Trophoblast cell (in vitro differentiated cells and primary cell): ENCODE measurements at regions not wholly inside any gene's neighbourhood (a gene's known extent, or its start where the extent isn't known, plus 50 kb on each side); places are given as distances from the start of the nearest gene placed in this dataset.

ENCODE experiments used
- DNase-seq, 2 donors: peaks; one replicate each; pipeline ENCODE4 v3.0.0-alpha.2; 2016
- H2AFZ ChIP-seq: 2 replicates; pipeline ENCODE4 v1.6.1; 2013; ENCODE audit warnings: low read length, moderate library complexity, mild to moderate bottlenecking; ENCODE audit not compliant: insufficient read depth, poor library complexity
- H2AK5ac ChIP-seq: 2 replicates; pipeline ENCODE4 v1.6.1; 2013; ENCODE audit warnings: mild to moderate bottlenecking, low read length
- H2BK120ac ChIP-seq: 2 replicates; pipeline ENCODE4 v1.6.1; 2013; ENCODE audit warnings: low read length, mild to moderate bottlenecking, moderate library complexity; ENCODE audit not compliant: insufficient read depth, poor library complexity
- H2BK12ac ChIP-seq: 2 replicates; pipeline ENCODE4 v1.6.1; 2013; ENCODE audit warnings: mild to moderate bottlenecking, low read length, moderate library complexity
- H2BK5ac ChIP-seq: 2 replicates; pipeline ENCODE4 v1.6.1; 2013; ENCODE audit warnings: low read length, low read depth, moderate library complexity, mild to moderate bottlenecking; ENCODE audit not compliant: poor library complexity
- H3K14ac ChIP-seq: 2 replicates; pipeline ENCODE4 v1.6.1; 2013; ENCODE audit warnings: mild to moderate bottlenecking, low read length
- H3K18ac ChIP-seq: 2 replicates; pipeline ENCODE4 v1.6.1; 2013; ENCODE audit warnings: mild to moderate bottlenecking, low read length
- H3K23ac ChIP-seq: 2 replicates; pipeline ENCODE4 v1.6.1; 2013; ENCODE audit warnings: low read length
- H3K27ac ChIP-seq: 2 replicates; pipeline ENCODE4 v1.5.1; 2013; ENCODE audit warnings: low read depth, mild to moderate bottlenecking, inconsistent platforms, low read length, moderate library complexity
- H3K27me3 ChIP-seq: 2 replicates; pipeline ENCODE4 v1.6.1; 2013; ENCODE audit warnings: inconsistent platforms, mild to moderate bottlenecking, low read length, moderate library complexity; ENCODE audit not compliant: insufficient read depth
- H3K36me3 ChIP-seq, 2 experiments: 1 replicate in 1 of 2; 2 replicates in 1 of 2; pipeline ENCODE4 v1.6.1; 2013; ENCODE audit warnings: low read length in 2 of 2, mild to moderate bottlenecking in 2 of 2, moderate library complexity in 1 of 2; ENCODE audit not compliant: insufficient read depth in 2 of 2, control insufficient read depth in 1 of 2
- H3K4ac ChIP-seq: 2 replicates; pipeline ENCODE4 v1.6.1; 2013; ENCODE audit warnings: low read depth, mild to moderate bottlenecking, low read length, moderate library complexity
- H3K4me1 ChIP-seq, 2 experiments: 1 replicate in 1 of 2; 2 replicates in 1 of 2; pipeline ENCODE4 v1.6.1; 2013; ENCODE audit warnings: low read length in 2 of 2, mild to moderate bottlenecking in 2 of 2, moderate library complexity in 1 of 2; ENCODE audit not compliant: insufficient read depth in 2 of 2, control insufficient read depth in 1 of 2
- H3K4me2 ChIP-seq: 2 replicates; pipeline ENCODE4 v1.6.1; 2013; ENCODE audit warnings: inconsistent platforms, mild to moderate bottlenecking, low read length, moderate library complexity
- H3K4me3 ChIP-seq: 2 replicates; pipeline ENCODE4 v1.5.1; 2013; ENCODE audit warnings: mild to moderate bottlenecking, low read depth, low read length, inconsistent platforms
- H3K79me1 ChIP-seq: one replicate; pipeline ENCODE4 v1.6.1; 2013; ENCODE audit warnings: low read length
- H3K79me2 ChIP-seq: 2 replicates; pipeline ENCODE4 v1.6.1; 2013; ENCODE audit warnings: low read length, mild to moderate bottlenecking; ENCODE audit not compliant: control insufficient read depth, insufficient read depth, poor library complexity
- H3K9ac ChIP-seq: 2 replicates; pipeline ENCODE4 v1.6.1; 2013; ENCODE audit warnings: mild to moderate bottlenecking, low read length
- H3K9me3 ChIP-seq: 2 replicates; pipeline ENCODE4 v1.6.1; 2013; ENCODE audit warnings: low read depth, mild to moderate bottlenecking, control low read depth, inconsistent platforms, low read length; ENCODE audit not compliant: insufficient read depth
- H4K12ac ChIP-seq: 2 replicates; pipeline ENCODE4 v1.6.1; 2013; ENCODE audit warnings: low read depth, mild to moderate bottlenecking, low read length, moderate library complexity
- H4K8ac ChIP-seq: 2 replicates; pipeline ENCODE4 v1.6.1; 2013; ENCODE audit warnings: low read depth, mild to moderate bottlenecking, low read length, moderate library complexity
- H4K91ac ChIP-seq: one replicate; pipeline ENCODE4 v1.6.1; 2013; ENCODE audit warnings: low read depth, mild to moderate bottlenecking, low read length, moderate library complexity
- WGBS: extraction: QIAGEN DNeasy Blood & Tissue Kit; methylation state at CpG from one replicate; pipeline ENCODE4 v1.1.7; 2013; ENCODE audit warnings: missing lambda C conversion rate; ENCODE audit not compliant: insufficient read length, insufficient coverage; ENCODE audit errors: extremely low coverage; 5-methylcytosine and 5-hydroxymethylcytosine counted together

DNA sequence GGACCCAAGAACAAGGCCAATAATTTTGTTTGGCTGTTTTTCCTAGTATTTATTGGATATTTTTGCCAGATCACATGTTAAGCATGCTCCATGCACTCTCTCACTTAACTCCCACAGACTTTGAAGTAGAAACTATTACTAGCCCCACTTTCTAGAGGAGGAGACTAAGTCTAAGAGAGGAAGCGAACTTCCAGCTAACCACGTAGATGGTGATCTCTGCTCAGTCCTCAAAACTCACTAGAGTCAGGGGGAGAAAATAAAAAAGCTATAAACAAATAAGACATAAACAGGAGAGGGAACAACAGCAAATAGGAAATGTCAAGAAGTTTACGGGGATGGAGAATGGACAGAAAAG is 481.0 kb upstream of the PROK2 start:
- Histone ChIP-seq H3K9me3 (no peaks in the 10 kb centered on the region), H4K8ac (no peak overlapping the region), H2AFZ (no peak overlapping the region), H3K18ac (no peak overlapping the region), H2AK5ac (no peak overlapping the region), H3K9ac (no peak overlapping the region), H3K79me2 (no peaks in the 10 kb centered on the region), H3K27ac (no peak overlapping the region), H3K23ac (no peak overlapping the region), H3K4ac (no peak overlapping the region), H3K27me3 (no peaks in the 10 kb centered on the region), H3K4me2 (no peak overlapping the region), H2BK12ac (no peak overlapping the region), H3K4me1 (peaks cover 8 to 13% of the 10 kb centered on the region in 2 experiments), H3K14ac (no peak overlapping the region), H4K12ac (no peak overlapping the region), H2BK120ac (no peak overlapping the region), H3K79me1 (peaks cover 3% of the 10 kb centered on the region), H4K91ac (no peak overlapping the region), H2BK5ac (no peak overlapping the region), H3K4me3 (no peak overlapping the region), H3K36me3 (no peaks in the 10 kb centered on the region)
- no peak for DNase-seq
- no CpG with 5 or more reads among the region's 3 CpGs for WGBS

DNA sequence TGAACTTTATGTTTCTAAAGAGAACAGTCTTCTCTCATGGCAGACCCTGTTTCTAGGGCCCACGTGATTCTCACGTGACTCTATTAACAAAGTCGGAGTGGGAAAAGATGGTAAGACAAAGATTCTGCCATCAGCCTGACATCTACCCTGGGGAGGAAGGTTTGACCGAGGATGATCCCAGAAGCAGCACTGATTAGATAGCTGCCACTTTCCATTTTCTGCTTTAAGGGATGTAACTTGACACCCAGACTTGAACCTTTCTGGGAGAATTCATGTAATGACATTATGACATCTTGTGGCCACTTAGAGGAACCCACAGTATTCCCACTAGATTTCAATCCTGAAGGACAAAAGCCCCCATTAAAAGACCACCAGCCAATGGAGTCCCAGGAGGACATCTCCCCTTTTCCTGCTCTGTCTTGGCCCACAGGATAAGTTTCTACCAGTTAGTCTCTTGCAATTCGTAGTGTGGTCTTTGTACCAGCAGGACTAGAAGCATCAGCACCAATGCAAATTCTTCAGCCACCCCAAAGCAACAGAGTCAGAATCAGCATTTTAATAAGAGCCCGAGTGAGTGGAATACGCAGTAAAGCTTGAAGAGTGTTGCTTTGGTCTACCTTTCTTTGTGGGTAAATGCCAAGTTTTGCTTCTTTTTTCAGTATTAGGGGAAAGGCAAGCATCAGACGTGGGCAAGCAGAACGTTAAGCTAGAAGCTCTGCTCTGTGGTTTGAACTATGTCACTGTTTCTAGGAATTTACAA is 480.5 kb upstream of the PROK2 start:
- H3K79me1 ChIP-seq = peaks cover 1% of the 10 kb centered on the region
- no peak overlapping the region for H2AK5ac ChIP-seq
- DNase-seq = no peak
- no peak overlapping the region for H2BK120ac ChIP-seq
- peaks cover 5 to 10% of the 10 kb centered on the region in 2 experiments for H3K4me1 ChIP-seq
- H3K79me2 ChIP-seq = no peaks in the 10 kb centered on the region
- no peak overlapping the region for H3K4me3 ChIP-seq
- H4K12ac ChIP-seq = no peak overlapping the region
- no peaks in the 10 kb centered on the region for H3K9me3 ChIP-seq
- no peak overlapping the region for H4K91ac ChIP-seq
- no peak overlapping the region for H3K27ac ChIP-seq
- H3K14ac ChIP-seq = no peak overlapping the region
- no peak overlapping the region for H3K18ac ChIP-seq
- H3K4me2 ChIP-seq = no peak overlapping the region
- H2BK5ac ChIP-seq = no peak overlapping the region
- H4K8ac ChIP-seq = no peak overlapping the region
- WGBS = no CpG with 5 or more reads among the region's 9 CpGs
- H2BK12ac ChIP-seq = no peak overlapping the region
- H2AFZ ChIP-seq = no peak overlapping the region
- no peak overlapping the region for H3K23ac ChIP-seq
- no peak overlapping the region for H3K4ac ChIP-seq
- no peaks in the 10 kb centered on the region for H3K36me3 ChIP-seq
- H3K9ac ChIP-seq = no peak overlapping the region
- H3K27me3 ChIP-seq = no peaks in the 10 kb centered on the region

- Histone ChIP-seq H3K27ac (no peak overlapping the region), H4K12ac (no peak overlapping the region), H2AFZ (no peak overlapping the region), H3K79me2 (no peaks in the 10 kb centered on the region), H3K27me3 (no peaks in the 10 kb centered on the region), H3K14ac (no peak overlapping the region), H3K18ac (no peak overlapping the region), H3K9ac (no peak overlapping the region), H2BK12ac (no peak overlapping the region), H2AK5ac (no peak overlapping the region), H3K4me3 (no peak overlapping the region), H2BK5ac (no peak overlapping the region), H4K91ac (no peak overlapping the region), H3K79me1 (no peaks in the 10 kb centered on the region), H3K9me3 (no peaks in the 10 kb centered on the region), H2BK120ac (no peak overlapping the region), H3K23ac (no peak overlapping the region), H3K4me2 (no peak overlapping the region), H3K36me3 (no peaks in the 10 kb centered on the region), H4K8ac (no peak overlapping the region), H3K4me1 (no peaks in the 10 kb centered on the region), H3K4ac (no peak overlapping the region)
- DNase-seq = no peak
- no CpG with 5 or more reads among the region's 4 CpGs for WGBS
Observed at GRCh38 chr3:72263223-72263990, 478.5 kb upstream of the PROK2 start.

- Histone ChIP-seq H3K9me3 (no peaks in the 10 kb centered on the region), H3K23ac (no peak overlapping the region), H3K4ac (no peak overlapping the region), H3K27me3 (no peaks in the 10 kb centered on the region), H4K8ac (no peak overlapping the region), H3K79me1 (no peaks in the 10 kb centered on the region), H3K27ac (no peak overlapping the region), H3K4me2 (no peak overlapping the region), H3K4me3 (no peak overlapping the region), H2AFZ (no peak overlapping the region), H3K79me2 (no peaks in the 10 kb centered on the region), H3K9ac (no peak overlapping the region), H4K91ac (no peak overlapping the region), H4K12ac (no peak overlapping the region), H2BK5ac (no peak overlapping the region), H2AK5ac (no peak overlapping the region), H3K18ac (no peak overlapping the region), H2BK120ac (no peak overlapping the region), H3K36me3 (no peaks in the 10 kb centered on the region), H2BK12ac (no peak overlapping the region), H3K14ac (no peak overlapping the region), H3K4me1 (no peaks in the 10 kb centered on the region)
- no CpG with 5 or more reads among the region's 3 CpGs for WGBS
- no peak for DNase-seq
Observed at GRCh38 chr3:72262736-72263135, 477.8 kb upstream of the PROK2 start.
